Ascending aorta (tissue), 2 donors: ENCODE measurements at regions not wholly inside any gene's neighbourhood (a gene's known extent, or its start where the extent isn't known, plus 50 kb on each side); places are given as distances from the start of the nearest gene placed in this dataset.

ENCODE experiments used
- DNase-seq, 2 donors: peaks; one replicate each; pipeline ENCODE4 v3.0.0-alpha.2; 2019; ENCODE audit warnings: low spot score in 2 of 2
- H3K27ac ChIP-seq, 2 donors: fragments of 200-600 bp; sonication (generic); one replicate each; pipeline ENCODE4 v1.5.1; 2016 to 2017; ENCODE audit warnings: mild to moderate bottlenecking in 1 of 2
- H3K27me3 ChIP-seq: fragments of 200-600 bp; sonication (generic); one replicate; pipeline ENCODE4 v1.5.1; 2017
- H3K36me3 ChIP-seq, 2 donors: fragments of 200-600 bp; sonication (generic); one replicate each; pipeline ENCODE4 v1.5.1; 2016
- H3K4me1 ChIP-seq, 2 donors: fragments of 200-600 bp; sonication (generic); one replicate each; pipeline ENCODE4 v1.5.1; 2016 to 2017; ENCODE audit warnings: mild to moderate bottlenecking in 1 of 2
- H3K4me3 ChIP-seq, 2 donors: fragments of 200-600 bp; sonication (generic); one replicate each; pipeline ENCODE4 v1.5.1; 2016 to 2017; ENCODE audit warnings: mild to moderate bottlenecking in 1 of 2
- H3K9me3 ChIP-seq, 2 donors: fragments of 200-600 bp; sonication (generic); one replicate each; pipeline ENCODE4 v1.5.1; 2016
- intact Hi-C: fragments of 100-400 bp; cut with DNase I; formaldehyde crosslinking; loops from one replicate; pipeline ENCODE4 v1.15.1; 2023
- TF ChIP-seq, protein P1 (sequence below), 3 experiments: fragments of 200-600 bp in 2 of 3; fragments of 450-650 bp in 1 of 3; sonication (generic) in 2 of 3; IDR thresholded peaks; one replicate each; pipeline ENCODE4 v1.5.1; 2016 to 2019; ENCODE audit warnings: antibody characterized with exemption in 3 of 3, mild to moderate bottlenecking in 1 of 3, moderate library complexity in 1 of 3

DNA sequence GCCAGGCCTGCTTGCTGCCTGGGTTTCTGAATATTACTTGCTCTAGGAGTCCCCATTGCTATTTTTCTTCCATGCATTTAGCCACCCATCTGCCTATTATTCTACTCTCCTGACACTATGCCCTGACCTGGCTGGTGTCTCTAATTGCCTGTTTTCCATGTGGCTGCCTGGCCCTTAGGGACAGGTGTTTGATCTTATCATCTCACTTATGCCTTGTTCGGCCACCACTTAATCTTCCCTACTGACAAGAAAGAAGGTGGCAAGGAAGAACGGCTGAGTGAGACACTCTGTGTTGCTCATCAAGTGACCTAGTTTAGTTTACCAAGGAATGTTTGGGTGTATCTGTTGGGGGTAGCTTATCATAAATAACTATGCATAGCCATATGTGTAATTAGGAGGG lies 50.4 kb upstream of the RAPH1 start:
- no peaks in the 10 kb centered on the region for H3K27me3 ChIP-seq
- no peak overlapping the region for H3K4me3 ChIP-seq
- no peaks in the 10 kb centered on the region for H3K36me3 ChIP-seq
- no peak for DNase-seq
- TF ChIP-seq, protein P1, sequence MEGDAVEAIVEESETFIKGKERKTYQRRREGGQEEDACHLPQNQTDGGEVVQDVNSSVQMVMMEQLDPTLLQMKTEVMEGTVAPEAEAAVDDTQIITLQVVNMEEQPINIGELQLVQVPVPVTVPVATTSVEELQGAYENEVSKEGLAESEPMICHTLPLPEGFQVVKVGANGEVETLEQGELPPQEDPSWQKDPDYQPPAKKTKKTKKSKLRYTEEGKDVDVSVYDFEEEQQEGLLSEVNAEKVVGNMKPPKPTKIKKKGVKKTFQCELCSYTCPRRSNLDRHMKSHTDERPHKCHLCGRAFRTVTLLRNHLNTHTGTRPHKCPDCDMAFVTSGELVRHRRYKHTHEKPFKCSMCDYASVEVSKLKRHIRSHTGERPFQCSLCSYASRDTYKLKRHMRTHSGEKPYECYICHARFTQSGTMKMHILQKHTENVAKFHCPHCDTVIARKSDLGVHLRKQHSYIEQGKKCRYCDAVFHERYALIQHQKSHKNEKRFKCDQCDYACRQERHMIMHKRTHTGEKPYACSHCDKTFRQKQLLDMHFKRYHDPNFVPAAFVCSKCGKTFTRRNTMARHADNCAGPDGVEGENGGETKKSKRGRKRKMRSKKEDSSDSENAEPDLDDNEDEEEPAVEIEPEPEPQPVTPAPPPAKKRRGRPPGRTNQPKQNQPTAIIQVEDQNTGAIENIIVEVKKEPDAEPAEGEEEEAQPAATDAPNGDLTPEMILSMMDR (IDR thresholded peaks at IDR 0.05) = no peak
- H3K9me3 ChIP-seq = no peaks in the 10 kb centered on the region
- peaks cover 11 to 25% of the 10 kb centered on the region in 2 donors for H3K4me1 ChIP-seq
- intact Hi-C loops = no loop called here
- no peak overlapping the region for H3K27ac ChIP-seq

DNA sequence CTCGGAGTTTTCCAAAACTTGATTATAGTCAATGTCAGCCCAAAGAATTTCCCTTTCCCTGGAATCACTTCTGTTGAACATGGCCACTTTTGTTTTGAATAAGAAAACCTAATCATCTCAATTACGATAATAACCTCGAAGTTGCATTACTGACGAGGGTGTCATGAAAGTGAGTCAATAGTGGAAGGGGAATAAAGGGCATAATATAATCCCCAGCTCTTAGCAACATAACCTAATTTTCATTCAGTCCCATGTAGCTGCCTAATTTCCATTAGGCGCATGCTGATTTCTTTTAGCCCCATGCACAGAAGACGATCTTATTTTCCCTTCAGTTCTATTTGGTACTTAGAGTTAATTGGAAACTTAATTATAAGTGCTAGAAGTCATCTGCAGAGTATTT lies 51.1 kb upstream of the RAPH1 start:
- intact Hi-C loops = no loop called here
- Histone ChIP-seq H3K4me1 (peaks cover 10 to 25% of the 10 kb centered on the region in 2 donors), H3K27ac (no peak overlapping the region), H3K36me3 (no peaks in the 10 kb centered on the region), H3K9me3 (no peaks in the 10 kb centered on the region), H3K4me3 (no peak overlapping the region), H3K27me3 (no peaks in the 10 kb centered on the region)
- no peak for DNase-seq
- TF ChIP-seq, protein P1 (IDR thresholded peaks at IDR 0.05) = no peak

DNA sequence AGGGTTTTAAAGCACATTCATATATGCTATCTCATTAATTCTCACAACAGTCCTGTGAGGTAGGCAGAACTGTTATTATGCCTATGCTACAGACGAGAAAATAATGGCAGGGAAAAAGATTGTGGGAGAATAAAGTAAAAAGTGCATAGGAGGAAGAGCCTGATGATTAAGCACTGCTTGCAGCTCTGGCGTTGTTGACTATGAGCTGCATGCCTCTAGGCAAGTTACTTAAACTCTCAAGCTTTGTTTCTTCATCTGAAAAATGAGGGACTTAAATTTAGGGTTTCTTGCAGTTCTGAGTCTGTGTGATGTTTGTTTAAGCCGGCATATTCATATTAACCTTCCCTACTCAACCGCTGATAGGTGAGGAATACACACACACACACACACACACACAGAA lies 51.6 kb upstream of the RAPH1 start:
- DNase-seq = no peak
- H3K4me1 ChIP-seq = peaks cover 12 to 25% of the 10 kb centered on the region in 2 donors
- intact Hi-C loops = no loop called here
- no peaks in the 10 kb centered on the region for H3K27me3 ChIP-seq
- H3K27ac ChIP-seq = no peak overlapping the region
- TF ChIP-seq, protein P1 (IDR thresholded peaks at IDR 0.05) = no peak
- no peak overlapping the region for H3K4me3 ChIP-seq
- H3K36me3 ChIP-seq = no peaks in the 10 kb centered on the region
- no peaks in the 10 kb centered on the region for H3K9me3 ChIP-seq

GRCh38 chr2:203590496-203590895 lies 55.4 kb upstream of the RAPH1 start:
- no peaks in the 10 kb centered on the region for H3K36me3 ChIP-seq
- H3K9me3 ChIP-seq = no peaks in the 10 kb centered on the region
- no peak overlapping the region for H3K4me3 ChIP-seq
- H3K4me1 ChIP-seq = peaks cover 5 to 6% of the 10 kb centered on the region in 2 donors
- DNase-seq = no peak
- intact Hi-C loops = no loop called here
- no peaks in the 10 kb centered on the region for H3K27me3 ChIP-seq
- TF ChIP-seq, protein P1 (IDR thresholded peaks at IDR 0.05) = no peak
- peak overlapping the region in 1 of 2 donors; percentile 59 for H3K27ac ChIP-seq

DNA sequence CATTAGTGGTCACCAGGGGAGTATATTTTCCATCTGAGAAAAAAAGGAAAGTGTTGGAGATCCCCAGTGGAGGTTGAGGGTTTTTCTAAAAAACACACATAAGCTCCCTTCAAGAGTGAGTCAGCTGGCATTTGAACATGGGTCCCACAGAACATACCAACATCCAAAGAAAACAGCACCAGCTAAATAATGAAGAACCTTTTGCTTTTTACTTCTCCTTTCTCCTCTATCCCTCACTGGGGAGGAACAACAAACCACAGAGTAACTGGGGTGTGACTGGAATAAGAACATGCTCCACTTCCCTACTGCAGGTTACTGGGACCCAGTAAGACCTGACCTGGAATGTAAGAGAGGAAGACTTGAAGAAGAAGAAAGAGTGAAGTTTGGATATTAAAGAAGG lies 56.5 kb upstream of the RAPH1 start:
- H3K4me3 ChIP-seq = no peak overlapping the region
- TF ChIP-seq, protein P1 (IDR thresholded peaks at IDR 0.05) = no peak
- H3K27me3 ChIP-seq = no peaks in the 10 kb centered on the region
- H3K36me3 ChIP-seq = no peaks in the 10 kb centered on the region
- H3K27ac ChIP-seq = peak overlapping the region; percentile 47 to 59
- no peak for DNase-seq
- intact Hi-C loops = no loop called here
- H3K9me3 ChIP-seq = no peaks in the 10 kb centered on the region
- peaks cover 5 to 9% of the 10 kb centered on the region in 2 donors for H3K4me1 ChIP-seq

- no peak overlapping the region for H3K4me3 ChIP-seq
- peaks cover 5 to 9% of the 10 kb centered on the region in 2 donors for H3K4me1 ChIP-seq
- no peak for DNase-seq
- no peaks in the 10 kb centered on the region for H3K9me3 ChIP-seq
- H3K27ac ChIP-seq = peak overlapping the region; percentile 47 to 59
- H3K36me3 ChIP-seq = no peaks in the 10 kb centered on the region
- TF ChIP-seq, protein P1 (IDR thresholded peaks at IDR 0.05) = no peak
- no peaks in the 10 kb centered on the region for H3K27me3 ChIP-seq
- intact Hi-C loops = no loop called here
Measured at GRCh38 chr2:203592470-203592869, 57.4 kb upstream of the RAPH1 start.
